OCI-LY7 (cell line): ENCODE measurements at regions not wholly inside any gene's neighbourhood (a gene's known extent, or its start where the extent isn't known, plus 50 kb on each side); places are given as distances from the start of the nearest gene placed in this dataset.

ENCODE experiments used
- BruUV-seq: library from RNA; stranded (reverse); fragments of 400-500 nt; replicated peaks from 2 replicates; lab custom pipeline; 2021; lab: Mats Ljungman, UMichigan
- CTCF ChIA-PET: fragments of 300-600 bp; sonication (Branson Sonifier 250); formaldehyde crosslinking; loops from one replicate; lab custom pipeline; 2022; ENCODE audit warnings: antibody characterized with exemption; ENCODE audit not compliant: unreplicated experiment; lab: Charles Lee
- POLR2A ChIA-PET: fragments of 300-600 bp; sonication (Branson Sonifier 250); formaldehyde crosslinking; loops from one replicate; lab custom pipeline; 2022; ENCODE audit warnings: antibody characterized with exemption; lab: Charles Lee
- DNase-seq: peaks from one replicate; pipeline ENCODE4 v3.0.0-alpha.2; 2015; ENCODE audit warnings: low spot score
- H2AFZ ChIP-seq: fragments of 200-600 bp; sonication (generic), shearing (Covaris generic); 2 replicates; pipeline ENCODE4 v1.6.1; 2014; ENCODE audit warnings: mild to moderate bottlenecking, antibody characterized with exemption, low read length, moderate library complexity
- H3K27ac ChIP-seq: fragments of 200-600 bp; sonication (generic); 2 replicates; pipeline ENCODE4 v1.5.1; 2014; ENCODE audit warnings: mixed run types, low read depth, mild to moderate bottlenecking, moderate library complexity, low read length, inconsistent platforms; ENCODE audit not compliant: poor library complexity, severe bottlenecking
- H3K36me3 ChIP-seq: fragments of 200-600 bp; sonication (generic); 2 replicates; pipeline ENCODE4 v1.6.1; 2014; ENCODE audit warnings: mild to moderate bottlenecking, antibody characterized with exemption, low read length, moderate library complexity, mixed read lengths; ENCODE audit not compliant: insufficient read depth
- H3K4me1 ChIP-seq: fragments of 200-600 bp; sonication (generic); 2 replicates; pipeline ENCODE4 v1.5.1; 2014; ENCODE audit warnings: mild to moderate bottlenecking, low read length; ENCODE audit not compliant: insufficient read depth, poor library complexity, severe bottlenecking
- H3K4me2 ChIP-seq: fragments of 200-600 bp; sonication (generic); 2 replicates; pipeline ENCODE4 v1.6.1; 2014; ENCODE audit warnings: mild to moderate bottlenecking, low read length
- H3K4me3 ChIP-seq: fragments of 200-600 bp; sonication (generic); 2 replicates; pipeline ENCODE4 v1.5.1; 2014; ENCODE audit warnings: mild to moderate bottlenecking, low read depth, low read length; ENCODE audit not compliant: poor library complexity, severe bottlenecking
- H3K79me2 ChIP-seq: fragments of 200-600 bp; sonication (generic); 2 replicates; pipeline ENCODE4 v1.6.1; 2016; ENCODE audit warnings: low read depth, mild to moderate bottlenecking, low read length, moderate library complexity, mixed read lengths; ENCODE audit not compliant: insufficient read depth
- H3K9me2 ChIP-seq: fragments of 200-600 bp; sonication (generic); 2 replicates; pipeline ENCODE4 v1.6.1; 2016; ENCODE audit warnings: mild to moderate bottlenecking, low read length, mixed read lengths; ENCODE audit not compliant: insufficient read depth
- H3K9me3 ChIP-seq: fragments of 200-600 bp; sonication (generic); 2 replicates; pipeline ENCODE4 v1.6.1; 2014; ENCODE audit warnings: mild to moderate bottlenecking, mixed run types, low read length, mixed read lengths
- H4K20me1 ChIP-seq: fragments of 200-600 bp; sonication (generic); 2 replicates; pipeline ENCODE4 v1.6.1; 2014; ENCODE audit warnings: mild to moderate bottlenecking, antibody characterized with exemption, low read length, moderate library complexity, mixed read lengths; ENCODE audit not compliant: insufficient read depth
- CTCF ChIP-seq: fragments of 200-600 bp; sonication (generic); conservative IDR thresholded peaks from 2 replicates; pipeline ENCODE4 v1.5.1; 2014; ENCODE audit warnings: mild to moderate bottlenecking, antibody characterized with exemption, low read length, moderate library complexity, mixed read lengths
- EZH2phosphoT487 ChIP-seq: fragments of 200-600 bp; sonication (generic); IDR thresholded peaks from 2 replicates; pipeline ENCODE4 v1.6.1; 2018; ENCODE audit warnings: low read depth, borderline replicate concordance, mild to moderate bottlenecking, mixed run types, antibody characterized with exemption, low read length, moderate library complexity, mixed read lengths
- intact Hi-C: fragments of 100-400 bp; cut with micrococcal nuclease; formaldehyde crosslinking; loops from one replicate; pipeline ENCODE4 v1.10.0; 2022; ENCODE audit not compliant: unreplicated experiment

- Histone ChIP-seq H3K9me3 (no peaks in the 10 kb centered on the region), H3K4me2 (no peak overlapping the region), H3K4me3 (no peak overlapping the region), H3K4me1 (no peaks in the 10 kb centered on the region), H2AFZ (no peak overlapping the region), H4K20me1 (no peaks in the 10 kb centered on the region), H3K36me3 (no peaks in the 10 kb centered on the region), H3K9me2 (no peaks in the 10 kb centered on the region), H3K27ac (no peak overlapping the region), H3K79me2 (no peaks in the 10 kb centered on the region)
- CTCF ChIA-PET = no interaction called here
- DNase-seq = no peak
- no peak for TF ChIP-seq EZH2phosphoT487
- no peak for TF ChIP-seq CTCF
- BruUV-seq = no TSS peak
- POLR2A ChIA-PET = interaction anchor here (0.5 kb wide), 1 partner anchor 123 kb away, joined by 3 read pairs; no protein-coding TSS in a partner anchor
- intact Hi-C loops = no loop called here
These were observed 135.5 kb downstream of the MMUT start for GRCh38 chr6:49327571-49327970.

GRCh38 chr6:49327005-49327404 is 136.0 kb downstream of the MMUT start:
- Histone ChIP-seq H3K9me3 (no peaks in the 10 kb centered on the region), H2AFZ (no peak overlapping the region), H3K79me2 (no peaks in the 10 kb centered on the region), H3K4me3 (no peak overlapping the region), H4K20me1 (no peaks in the 10 kb centered on the region), H3K4me2 (no peak overlapping the region), H3K36me3 (no peaks in the 10 kb centered on the region), H3K27ac (no peak overlapping the region), H3K9me2 (no peaks in the 10 kb centered on the region), H3K4me1 (no peaks in the 10 kb centered on the region)
- DNase-seq = no peak
- POLR2A ChIA-PET = interaction anchor here (0.5 kb wide), 1 partner anchor 123 kb away, joined by 3 read pairs; no protein-coding TSS in a partner anchor
- CTCF ChIA-PET = no interaction called here
- TF ChIP-seq EZH2phosphoT487 = no peak
- TF ChIP-seq CTCF = no peak
- intact Hi-C loops = no loop called here
- no TSS peak for BruUV-seq

- no peaks in the 10 kb centered on the region for H3K79me2 ChIP-seq
- H3K4me2 ChIP-seq = no peak overlapping the region
- no TSS peak for BruUV-seq
- intact Hi-C loops = no loop called here
- H3K9me3 ChIP-seq = no peaks in the 10 kb centered on the region
- no peak overlapping the region for H3K4me3 ChIP-seq
- H3K9me2 ChIP-seq = no peaks in the 10 kb centered on the region
- ChIA-PET POLR2A (no interaction called here), CTCF (no interaction called here)
- TF ChIP-seq CTCF = no peak
- TF ChIP-seq EZH2phosphoT487 = no peak
- H2AFZ ChIP-seq = no peak overlapping the region
- DNase-seq = no peak
- H3K36me3 ChIP-seq = no peaks in the 10 kb centered on the region
- no peaks in the 10 kb centered on the region for H4K20me1 ChIP-seq
- H3K4me1 ChIP-seq = no peaks in the 10 kb centered on the region
- H3K27ac ChIP-seq = no peak overlapping the region
These were observed 136.7 kb downstream of the MMUT start for GRCh38 chr6:49326347-49326746.
